Panc1 (cell line): ENCODE measurements at regions not wholly inside any gene's neighbourhood (a gene's known extent, or its start where the extent isn't known, plus 50 kb on each side); places are given as distances from the start of the nearest gene placed in this dataset.

Source experiments
- CTCF ChIP-seq: fragments of 450-650 bp; IDR thresholded peaks from 2 replicates; pipeline ENCODE4 v1.5.1; 2017; ENCODE audit warnings: mild to moderate bottlenecking
- REST ChIP-seq, 2 experiments: IDR thresholded peaks; 2 replicates each; pipeline ENCODE4 v1.6.1; 2011 to 2012; ENCODE audit warnings: low read depth in 2 of 2, control low read depth in 1 of 2, low read length in 1 of 2, mild to moderate bottlenecking in 1 of 2, moderate library complexity in 1 of 2; ENCODE audit not compliant: insufficient read depth in 1 of 2

- TF ChIP-seq CTCF: no peak
- no peak for TF ChIP-seq REST (IDR thresholded peaks at IDR 0.05; ENCODE audit: insufficient read depth in 1 of 2, low read depth in 2 of 2, low read length in 1 of 2)
These were observed 54.3 kb upstream of the TRERF1 start for GRCh38 chr6:42506070-42506469.
